ENCODE measurements at regions not wholly inside any gene's neighbourhood (a gene's known extent, or its start where the extent isn't known, plus 50 kb on each side); places are given as distances from the start of the nearest gene placed in this dataset.
A peak's percentile ranks its signal among the peaks of the same experiment; 100 is the strongest.
"Not testable (repeated sequence)": the region's sequence is repeated elsewhere in the genome, so short reads cannot be mapped to it uniquely, and the experiment has no call there.

- H3K79me2 ChIP-seq (ENCODE audit: control insufficient read depth, insufficient read depth, low read length); H3K4me3 ChIP-seq (replicated peaks in 1 of 4; ENCODE audit: control extremely low read depth in 1 of 4, insufficient read depth in 1 of 4, low read depth in 3 of 4, low read length in 4 of 4); H3K4me2 ChIP-seq (ENCODE audit: extremely low read depth, insufficient read depth, low read length); H3K4me1 ChIP-seq (ENCODE audit: control insufficient read depth, extremely low read depth, insufficient read depth, low read length); H3K9ac ChIP-seq (ENCODE audit: insufficient read depth, low read length); H3K27ac ChIP-seq (ENCODE audit: insufficient read depth, low read length); H3K36me3 ChIP-seq (ENCODE audit: control insufficient read depth, insufficient read depth, low read length); DNase-seq (ENCODE audit: low read depth in 2 of 2); H3K9me3 ChIP-seq (ENCODE audit: control insufficient read depth, insufficient read depth, low read depth, low read length); H3K27me3 ChIP-seq (ENCODE audit: control insufficient read depth, insufficient read depth, low read length); H2AFZ ChIP-seq (ENCODE audit: low read length); H4K20me1 ChIP-seq (ENCODE audit: control insufficient read depth, extremely low read depth, insufficient read depth, low read length): not testable (repeated sequence)
Measured at GRCh38 chr16:29600111-29601000, 62.7 kb upstream of the SPN start.

- not testable (repeated sequence) for H4K20me1 ChIP-seq (ENCODE audit: control insufficient read depth, extremely low read depth, insufficient read depth, low read length); H3K9ac ChIP-seq (ENCODE audit: insufficient read depth, low read length); H3K36me3 ChIP-seq (ENCODE audit: control insufficient read depth, insufficient read depth, low read length); H3K27me3 ChIP-seq (ENCODE audit: control insufficient read depth, insufficient read depth, low read length); H3K4me1 ChIP-seq (ENCODE audit: control insufficient read depth, extremely low read depth, insufficient read depth, low read length); H2AFZ ChIP-seq (ENCODE audit: low read length); H3K27ac ChIP-seq (ENCODE audit: insufficient read depth, low read length); H3K9me3 ChIP-seq (ENCODE audit: control insufficient read depth, insufficient read depth, low read depth, low read length); DNase-seq (ENCODE audit: low read depth in 2 of 2); H3K4me3 ChIP-seq (replicated peaks in 1 of 4; ENCODE audit: control extremely low read depth in 1 of 4, insufficient read depth in 1 of 4, low read depth in 3 of 4, low read length in 4 of 4); H3K4me2 ChIP-seq (ENCODE audit: extremely low read depth, insufficient read depth, low read length)
- H3K79me2 ChIP-seq (ENCODE audit: control insufficient read depth, insufficient read depth, low read length) = peaks cover 14% of the 10 kb centered on the region
Measured at GRCh38 chr16:29602247-29602625, 60.8 kb upstream of the SPN start.

GRCh38 chr16:29602683-29603088 is 60.4 kb upstream of the SPN start:
- not testable (repeated sequence) for H3K4me3 ChIP-seq (replicated peaks in 1 of 4; ENCODE audit: control extremely low read depth in 1 of 4, insufficient read depth in 1 of 4, low read depth in 3 of 4, low read length in 4 of 4); H4K20me1 ChIP-seq (ENCODE audit: control insufficient read depth, extremely low read depth, insufficient read depth, low read length); DNase-seq (ENCODE audit: low read depth in 2 of 2); H3K27me3 ChIP-seq (ENCODE audit: control insufficient read depth, insufficient read depth, low read length); H3K36me3 ChIP-seq (ENCODE audit: control insufficient read depth, insufficient read depth, low read length); H3K9ac ChIP-seq (ENCODE audit: insufficient read depth, low read length); H3K27ac ChIP-seq (ENCODE audit: insufficient read depth, low read length); H2AFZ ChIP-seq (ENCODE audit: low read length); H3K4me1 ChIP-seq (ENCODE audit: control insufficient read depth, extremely low read depth, insufficient read depth, low read length); H3K9me3 ChIP-seq (ENCODE audit: control insufficient read depth, insufficient read depth, low read depth, low read length); H3K4me2 ChIP-seq (ENCODE audit: extremely low read depth, insufficient read depth, low read length)
- peaks cover 14% of the 10 kb centered on the region for H3K79me2 ChIP-seq (ENCODE audit: control insufficient read depth, insufficient read depth, low read length)

- not testable (repeated sequence) for H4K20me1 ChIP-seq (ENCODE audit: control insufficient read depth, extremely low read depth, insufficient read depth, low read length); H3K36me3 ChIP-seq (ENCODE audit: control insufficient read depth, insufficient read depth, low read length); H3K9ac ChIP-seq (ENCODE audit: insufficient read depth, low read length); H3K27me3 ChIP-seq (ENCODE audit: control insufficient read depth, insufficient read depth, low read length); H3K4me2 ChIP-seq (ENCODE audit: extremely low read depth, insufficient read depth, low read length); H3K4me1 ChIP-seq (ENCODE audit: control insufficient read depth, extremely low read depth, insufficient read depth, low read length); H3K27ac ChIP-seq (ENCODE audit: insufficient read depth, low read length); H3K9me3 ChIP-seq (ENCODE audit: control insufficient read depth, insufficient read depth, low read depth, low read length); H3K4me3 ChIP-seq (replicated peaks in 1 of 4; ENCODE audit: control extremely low read depth in 1 of 4, insufficient read depth in 1 of 4, low read depth in 3 of 4, low read length in 4 of 4); H2AFZ ChIP-seq (ENCODE audit: low read length)
- peak; percentile 69 to 78 for DNase-seq (ENCODE audit: low read depth in 2 of 2)
- H3K79me2 ChIP-seq (ENCODE audit: control insufficient read depth, insufficient read depth, low read length) = peaks cover 14% of the 10 kb centered on the region
Measured at GRCh38 chr16:29604631-29605549, 58.2 kb upstream of the SPN start.

GRCh38 chr16:29605593-29606205 is 57.3 kb upstream of the SPN start:
- peaks cover 11% of the 10 kb centered on the region for H3K79me2 ChIP-seq (ENCODE audit: control insufficient read depth, insufficient read depth, low read length)
- H3K36me3 ChIP-seq (ENCODE audit: control insufficient read depth, insufficient read depth, low read length); DNase-seq (ENCODE audit: low read depth in 2 of 2); H3K9me3 ChIP-seq (ENCODE audit: control insufficient read depth, insufficient read depth, low read depth, low read length); H2AFZ ChIP-seq (ENCODE audit: low read length); H3K4me3 ChIP-seq (replicated peaks in 1 of 4; ENCODE audit: control extremely low read depth in 1 of 4, insufficient read depth in 1 of 4, low read depth in 3 of 4, low read length in 4 of 4); H3K27ac ChIP-seq (ENCODE audit: insufficient read depth, low read length); H3K9ac ChIP-seq (ENCODE audit: insufficient read depth, low read length); H3K4me2 ChIP-seq (ENCODE audit: extremely low read depth, insufficient read depth, low read length); H4K20me1 ChIP-seq (ENCODE audit: control insufficient read depth, extremely low read depth, insufficient read depth, low read length); H3K27me3 ChIP-seq (ENCODE audit: control insufficient read depth, insufficient read depth, low read length); H3K4me1 ChIP-seq (ENCODE audit: control insufficient read depth, extremely low read depth, insufficient read depth, low read length): not testable (repeated sequence)

- H3K9ac ChIP-seq (ENCODE audit: insufficient read depth, low read length); H3K4me2 ChIP-seq (ENCODE audit: extremely low read depth, insufficient read depth, low read length); H3K4me1 ChIP-seq (ENCODE audit: control insufficient read depth, extremely low read depth, insufficient read depth, low read length); H3K4me3 ChIP-seq (replicated peaks in 1 of 4; ENCODE audit: control extremely low read depth in 1 of 4, insufficient read depth in 1 of 4, low read depth in 3 of 4, low read length in 4 of 4); H2AFZ ChIP-seq (ENCODE audit: low read length); H4K20me1 ChIP-seq (ENCODE audit: control insufficient read depth, extremely low read depth, insufficient read depth, low read length); H3K9me3 ChIP-seq (ENCODE audit: control insufficient read depth, insufficient read depth, low read depth, low read length); H3K27me3 ChIP-seq (ENCODE audit: control insufficient read depth, insufficient read depth, low read length); H3K27ac ChIP-seq (ENCODE audit: insufficient read depth, low read length); DNase-seq (ENCODE audit: low read depth in 2 of 2); H3K36me3 ChIP-seq (ENCODE audit: control insufficient read depth, insufficient read depth, low read length): not testable (repeated sequence)
- H3K79me2 ChIP-seq (ENCODE audit: control insufficient read depth, insufficient read depth, low read length) = peaks cover 17% of the 10 kb centered on the region
Measured at GRCh38 chr16:29606669-29607427, 56.2 kb upstream of the SPN start.
